ENCODE measurements at regions not wholly inside any gene's neighbourhood (a gene's known extent, or its start where the extent isn't known, plus 50 kb on each side); places are given as distances from the start of the nearest gene placed in this dataset.

DNA sequence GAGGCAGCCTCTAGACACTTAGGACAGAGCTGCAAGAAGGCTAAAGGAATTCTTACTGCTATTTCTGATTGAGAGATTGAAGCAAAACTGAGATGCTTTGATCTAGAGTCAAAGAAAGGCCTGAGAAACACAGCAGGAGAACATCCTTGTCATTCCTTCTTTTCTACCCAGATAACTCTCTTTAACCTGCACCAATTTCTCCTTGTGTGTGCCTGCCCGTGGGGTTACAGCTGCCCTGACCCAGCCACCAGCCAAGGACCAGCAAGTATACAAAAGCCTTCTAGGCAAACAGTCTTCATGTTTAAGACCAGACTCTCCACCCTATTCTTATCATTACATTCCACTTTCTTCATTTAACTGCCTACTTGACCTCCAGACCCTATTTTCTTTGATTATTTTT, 81.7 kb upstream of the PRB2 start:
- TF ChIP-seq, protein P1, sequence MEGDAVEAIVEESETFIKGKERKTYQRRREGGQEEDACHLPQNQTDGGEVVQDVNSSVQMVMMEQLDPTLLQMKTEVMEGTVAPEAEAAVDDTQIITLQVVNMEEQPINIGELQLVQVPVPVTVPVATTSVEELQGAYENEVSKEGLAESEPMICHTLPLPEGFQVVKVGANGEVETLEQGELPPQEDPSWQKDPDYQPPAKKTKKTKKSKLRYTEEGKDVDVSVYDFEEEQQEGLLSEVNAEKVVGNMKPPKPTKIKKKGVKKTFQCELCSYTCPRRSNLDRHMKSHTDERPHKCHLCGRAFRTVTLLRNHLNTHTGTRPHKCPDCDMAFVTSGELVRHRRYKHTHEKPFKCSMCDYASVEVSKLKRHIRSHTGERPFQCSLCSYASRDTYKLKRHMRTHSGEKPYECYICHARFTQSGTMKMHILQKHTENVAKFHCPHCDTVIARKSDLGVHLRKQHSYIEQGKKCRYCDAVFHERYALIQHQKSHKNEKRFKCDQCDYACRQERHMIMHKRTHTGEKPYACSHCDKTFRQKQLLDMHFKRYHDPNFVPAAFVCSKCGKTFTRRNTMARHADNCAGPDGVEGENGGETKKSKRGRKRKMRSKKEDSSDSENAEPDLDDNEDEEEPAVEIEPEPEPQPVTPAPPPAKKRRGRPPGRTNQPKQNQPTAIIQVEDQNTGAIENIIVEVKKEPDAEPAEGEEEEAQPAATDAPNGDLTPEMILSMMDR (IDR thresholded peaks at IDR 0.05) = no peak
- no peak for TF ChIP-seq ETV6 (CRISPR knock-in tag; IDR thresholded peaks at IDR 0.05)
- no peak for TF ChIP-seq SOX15 (CRISPR knock-in tag; IDR thresholded peaks at IDR 0.05)

All from WTC11 (cell line).